ENCODE measurements at regions not wholly inside any gene's neighbourhood (a gene's known extent, or its start where the extent isn't known, plus 50 kb on each side); places are given as distances from the start of the nearest gene placed in this dataset.

DNA sequence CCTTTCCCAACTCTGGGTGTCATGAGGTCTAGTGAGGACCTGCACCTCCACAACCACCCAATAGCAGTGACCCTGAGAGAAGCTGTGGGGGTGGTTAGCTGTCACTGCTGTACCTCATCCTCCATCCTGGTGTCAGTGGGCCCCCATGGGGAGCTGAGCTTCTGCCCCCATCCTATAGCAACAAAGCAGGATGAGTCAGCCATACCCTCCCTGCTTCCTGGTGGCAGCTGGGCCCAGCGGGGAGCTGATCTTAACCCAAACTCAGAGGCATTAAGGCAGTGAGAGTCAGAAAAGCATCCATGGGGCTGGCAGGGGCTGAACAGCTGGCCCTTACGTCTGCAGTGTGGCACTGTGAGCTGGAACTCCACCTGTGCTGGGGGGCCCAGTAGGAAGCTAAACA is 247.8 kb upstream of the HDAC4 start:
- ATAC-seq (no peak), DNase-seq (ENCODE audit: low spot score) (no peak)

DNA sequence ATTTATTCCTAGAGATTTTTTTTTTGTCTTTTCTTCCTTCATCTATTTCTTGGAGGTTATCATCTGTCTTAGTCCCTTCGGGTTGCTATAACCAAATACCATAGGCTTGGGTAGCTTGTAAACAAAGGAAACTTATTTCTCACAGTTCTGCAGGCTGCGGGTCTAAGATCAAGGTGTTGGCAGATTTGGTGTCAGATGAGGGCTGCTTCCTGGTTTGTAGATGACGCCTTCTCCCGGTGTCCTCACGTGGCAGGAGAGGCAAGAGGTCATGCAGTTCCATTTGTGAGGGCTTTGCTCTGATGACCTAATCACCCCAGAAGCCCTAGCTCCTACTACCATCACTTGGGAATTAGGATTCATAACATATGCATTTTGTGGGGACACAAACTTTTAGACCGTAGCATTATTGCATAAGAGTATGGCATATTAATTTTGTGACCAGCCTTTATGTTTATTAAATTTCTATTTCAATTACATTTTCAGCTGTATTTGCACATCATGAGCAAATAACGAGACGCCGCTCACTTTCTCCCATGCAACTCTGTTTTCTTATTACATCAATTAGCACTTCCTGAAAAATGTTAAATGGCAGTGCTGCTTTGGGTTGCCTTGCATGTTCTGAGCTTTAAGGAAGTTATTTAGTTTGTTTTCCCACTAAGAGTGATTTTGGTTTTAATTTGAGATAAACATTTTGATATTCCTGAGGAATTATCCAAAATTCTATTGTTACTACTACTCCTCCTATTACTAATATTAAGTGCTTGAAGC is 246.4 kb upstream of the HDAC4 start:
- Mint-ChIP-seq H3K27me3 (ENCODE audit: insufficient read depth, low read depth, poor library complexity) (no peaks in the 10 kb centered on the region), H3K4me1 (no peaks in the 10 kb centered on the region), H3K27ac (no peak overlapping the region), H3K9me3 (peaks cover 16% of the 10 kb centered on the region), H3K4me3 (no peak overlapping the region), H3K36me3 (ENCODE audit: low read depth) (peaks cover 2% of the 10 kb centered on the region; the same call in 2 of the 3 replicates)
- Histone ChIP-seq H3K4me1 (ENCODE audit: insufficient read depth) (no peaks in the 10 kb centered on the region), H3K36me3 (ENCODE audit: insufficient read depth) (no peaks in the 10 kb centered on the region), H3K27ac (ENCODE audit: low read depth) (no peak overlapping the region), H3K4me2 (no peak overlapping the region), H3F3A (replicated peaks; ENCODE audit: low read depth) (no peaks in the 10 kb centered on the region), H2AFZ (no peak overlapping the region), H3K27me3 (ENCODE audit: insufficient read depth) (no peaks in the 10 kb centered on the region), H4K20me1 (replicated peaks; ENCODE audit: insufficient read depth) (no peaks in the 10 kb centered on the region), H3K4me3 (no peak overlapping the region), H3K9me2 (ENCODE audit: insufficient read depth) (no peaks in the 10 kb centered on the region), H3K79me2 (replicated peaks; ENCODE audit: insufficient read depth) (no peaks in the 10 kb centered on the region)
- no peak for ATAC-seq
- DNase-seq (ENCODE audit: low spot score): no peak
- TF ChIP-seq, protein P1, sequence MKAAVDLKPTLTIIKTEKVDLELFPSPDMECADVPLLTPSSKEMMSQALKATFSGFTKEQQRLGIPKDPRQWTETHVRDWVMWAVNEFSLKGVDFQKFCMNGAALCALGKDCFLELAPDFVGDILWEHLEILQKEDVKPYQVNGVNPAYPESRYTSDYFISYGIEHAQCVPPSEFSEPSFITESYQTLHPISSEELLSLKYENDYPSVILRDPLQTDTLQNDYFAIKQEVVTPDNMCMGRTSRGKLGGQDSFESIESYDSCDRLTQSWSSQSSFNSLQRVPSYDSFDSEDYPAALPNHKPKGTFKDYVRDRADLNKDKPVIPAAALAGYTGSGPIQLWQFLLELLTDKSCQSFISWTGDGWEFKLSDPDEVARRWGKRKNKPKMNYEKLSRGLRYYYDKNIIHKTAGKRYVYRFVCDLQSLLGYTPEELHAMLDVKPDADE (IDR thresholded peaks at IDR 0.05): no peak
- TF ChIP-seq EZH2 (IDR thresholded peaks at IDR 0.05; ENCODE audit: low read depth, unreplicated experiment) (no peak), JUNB (IDR thresholded peaks at IDR 0.05; ENCODE audit: unreplicated experiment) (no peak), STAT1 (IDR thresholded peaks at IDR 0.05; ENCODE audit: unreplicated experiment) (no peak)
- TF ChIP-seq, protein P2, sequence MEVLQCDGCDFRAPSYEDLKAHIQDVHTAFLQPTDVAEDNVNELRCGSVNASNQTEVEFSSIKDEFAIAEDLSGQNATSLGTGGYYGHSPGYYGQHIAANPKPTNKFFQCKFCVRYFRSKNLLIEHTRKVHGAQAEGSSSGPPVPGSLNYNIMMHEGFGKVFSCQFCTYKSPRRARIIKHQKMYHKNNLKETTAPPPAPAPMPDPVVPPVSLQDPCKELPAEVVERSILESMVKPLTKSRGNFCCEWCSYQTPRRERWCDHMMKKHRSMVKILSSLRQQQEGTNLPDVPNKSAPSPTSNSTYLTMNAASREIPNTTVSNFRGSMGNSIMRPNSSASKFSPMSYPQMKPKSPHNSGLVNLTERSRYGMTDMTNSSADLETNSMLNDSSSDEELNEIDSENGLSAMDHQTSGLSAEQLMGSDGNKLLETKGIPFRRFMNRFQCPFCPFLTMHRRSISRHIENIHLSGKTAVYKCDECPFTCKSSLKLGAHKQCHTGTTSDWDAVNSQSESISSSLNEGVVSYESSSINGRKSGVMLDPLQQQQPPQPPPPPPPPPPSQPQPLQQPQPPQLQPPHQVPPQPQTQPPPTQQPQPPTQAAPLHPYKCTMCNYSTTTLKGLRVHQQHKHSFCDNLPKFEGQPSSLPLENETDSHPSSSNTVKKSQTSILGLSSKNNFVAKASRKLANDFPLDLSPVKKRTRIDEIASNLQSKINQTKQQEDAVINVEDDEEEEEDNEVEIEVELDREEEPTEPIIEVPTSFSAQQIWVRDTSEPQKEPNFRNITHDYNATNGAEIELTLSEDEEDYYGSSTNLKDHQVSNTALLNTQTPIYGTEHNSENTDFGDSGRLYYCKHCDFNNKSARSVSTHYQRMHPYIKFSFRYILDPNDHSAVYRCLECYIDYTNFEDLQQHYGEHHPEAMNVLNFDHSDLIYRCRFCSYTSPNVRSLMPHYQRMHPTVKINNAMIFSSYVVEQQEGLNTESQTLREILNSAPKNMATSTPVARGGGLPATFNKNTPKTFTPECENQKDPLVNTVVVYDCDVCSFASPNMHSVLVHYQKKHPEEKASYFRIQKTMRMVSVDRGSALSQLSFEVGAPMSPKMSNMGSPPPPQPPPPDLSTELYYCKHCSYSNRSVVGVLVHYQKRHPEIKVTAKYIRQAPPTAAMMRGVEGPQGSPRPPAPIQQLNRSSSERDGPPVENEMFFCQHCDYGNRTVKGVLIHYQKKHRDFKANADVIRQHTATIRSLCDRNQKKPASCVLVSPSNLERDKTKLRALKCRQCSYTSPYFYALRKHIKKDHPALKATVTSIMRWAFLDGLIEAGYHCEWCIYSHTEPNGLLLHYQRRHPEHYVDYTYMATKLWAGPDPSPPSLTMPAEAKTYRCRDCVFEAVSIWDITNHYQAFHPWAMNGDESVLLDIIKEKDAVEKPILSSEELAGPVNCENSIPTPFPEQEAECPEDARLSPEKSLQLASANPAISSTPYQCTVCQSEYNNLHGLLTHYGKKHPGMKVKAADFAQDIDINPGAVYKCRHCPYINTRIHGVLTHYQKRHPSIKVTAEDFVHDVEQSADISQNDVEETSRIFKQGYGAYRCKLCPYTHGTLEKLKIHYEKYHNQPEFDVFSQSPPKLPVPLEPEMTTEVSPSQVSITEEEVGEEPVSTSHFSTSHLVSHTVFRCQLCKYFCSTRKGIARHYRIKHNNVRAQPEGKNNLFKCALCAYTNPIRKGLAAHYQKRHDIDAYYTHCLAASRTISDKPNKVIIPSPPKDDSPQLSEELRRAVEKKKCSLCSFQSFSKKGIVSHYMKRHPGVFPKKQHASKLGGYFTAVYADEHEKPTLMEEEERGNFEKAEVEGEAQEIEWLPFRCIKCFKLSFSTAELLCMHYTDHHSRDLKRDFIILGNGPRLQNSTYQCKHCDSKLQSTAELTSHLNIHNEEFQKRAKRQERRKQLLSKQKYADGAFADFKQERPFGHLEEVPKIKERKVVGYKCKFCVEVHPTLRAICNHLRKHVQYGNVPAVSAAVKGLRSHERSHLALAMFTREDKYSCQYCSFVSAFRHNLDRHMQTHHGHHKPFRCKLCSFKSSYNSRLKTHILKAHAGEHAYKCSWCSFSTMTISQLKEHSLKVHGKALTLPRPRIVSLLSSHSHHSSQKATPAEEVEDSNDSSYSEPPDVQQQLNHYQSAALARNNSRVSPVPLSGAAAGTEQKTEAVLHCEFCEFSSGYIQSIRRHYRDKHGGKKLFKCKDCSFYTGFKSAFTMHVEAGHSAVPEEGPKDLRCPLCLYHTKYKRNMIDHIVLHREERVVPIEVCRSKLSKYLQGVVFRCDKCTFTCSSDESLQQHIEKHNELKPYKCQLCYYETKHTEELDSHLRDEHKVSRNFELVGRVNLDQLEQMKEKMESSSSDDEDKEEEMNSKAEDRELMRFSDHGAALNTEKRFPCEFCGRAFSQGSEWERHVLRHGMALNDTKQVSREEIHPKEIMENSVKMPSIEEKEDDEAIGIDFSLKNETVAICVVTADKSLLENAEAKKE (CRISPR knock-in tag; IDR thresholded peaks at IDR 0.05): no peak
- TF ChIP-seq, protein P3, sequence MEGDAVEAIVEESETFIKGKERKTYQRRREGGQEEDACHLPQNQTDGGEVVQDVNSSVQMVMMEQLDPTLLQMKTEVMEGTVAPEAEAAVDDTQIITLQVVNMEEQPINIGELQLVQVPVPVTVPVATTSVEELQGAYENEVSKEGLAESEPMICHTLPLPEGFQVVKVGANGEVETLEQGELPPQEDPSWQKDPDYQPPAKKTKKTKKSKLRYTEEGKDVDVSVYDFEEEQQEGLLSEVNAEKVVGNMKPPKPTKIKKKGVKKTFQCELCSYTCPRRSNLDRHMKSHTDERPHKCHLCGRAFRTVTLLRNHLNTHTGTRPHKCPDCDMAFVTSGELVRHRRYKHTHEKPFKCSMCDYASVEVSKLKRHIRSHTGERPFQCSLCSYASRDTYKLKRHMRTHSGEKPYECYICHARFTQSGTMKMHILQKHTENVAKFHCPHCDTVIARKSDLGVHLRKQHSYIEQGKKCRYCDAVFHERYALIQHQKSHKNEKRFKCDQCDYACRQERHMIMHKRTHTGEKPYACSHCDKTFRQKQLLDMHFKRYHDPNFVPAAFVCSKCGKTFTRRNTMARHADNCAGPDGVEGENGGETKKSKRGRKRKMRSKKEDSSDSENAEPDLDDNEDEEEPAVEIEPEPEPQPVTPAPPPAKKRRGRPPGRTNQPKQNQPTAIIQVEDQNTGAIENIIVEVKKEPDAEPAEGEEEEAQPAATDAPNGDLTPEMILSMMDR (conservative IDR thresholded peaks at IDR 0.05; ENCODE audit: low read depth in 2 of 2): no peak
- TF ChIP-seq, protein P4, sequence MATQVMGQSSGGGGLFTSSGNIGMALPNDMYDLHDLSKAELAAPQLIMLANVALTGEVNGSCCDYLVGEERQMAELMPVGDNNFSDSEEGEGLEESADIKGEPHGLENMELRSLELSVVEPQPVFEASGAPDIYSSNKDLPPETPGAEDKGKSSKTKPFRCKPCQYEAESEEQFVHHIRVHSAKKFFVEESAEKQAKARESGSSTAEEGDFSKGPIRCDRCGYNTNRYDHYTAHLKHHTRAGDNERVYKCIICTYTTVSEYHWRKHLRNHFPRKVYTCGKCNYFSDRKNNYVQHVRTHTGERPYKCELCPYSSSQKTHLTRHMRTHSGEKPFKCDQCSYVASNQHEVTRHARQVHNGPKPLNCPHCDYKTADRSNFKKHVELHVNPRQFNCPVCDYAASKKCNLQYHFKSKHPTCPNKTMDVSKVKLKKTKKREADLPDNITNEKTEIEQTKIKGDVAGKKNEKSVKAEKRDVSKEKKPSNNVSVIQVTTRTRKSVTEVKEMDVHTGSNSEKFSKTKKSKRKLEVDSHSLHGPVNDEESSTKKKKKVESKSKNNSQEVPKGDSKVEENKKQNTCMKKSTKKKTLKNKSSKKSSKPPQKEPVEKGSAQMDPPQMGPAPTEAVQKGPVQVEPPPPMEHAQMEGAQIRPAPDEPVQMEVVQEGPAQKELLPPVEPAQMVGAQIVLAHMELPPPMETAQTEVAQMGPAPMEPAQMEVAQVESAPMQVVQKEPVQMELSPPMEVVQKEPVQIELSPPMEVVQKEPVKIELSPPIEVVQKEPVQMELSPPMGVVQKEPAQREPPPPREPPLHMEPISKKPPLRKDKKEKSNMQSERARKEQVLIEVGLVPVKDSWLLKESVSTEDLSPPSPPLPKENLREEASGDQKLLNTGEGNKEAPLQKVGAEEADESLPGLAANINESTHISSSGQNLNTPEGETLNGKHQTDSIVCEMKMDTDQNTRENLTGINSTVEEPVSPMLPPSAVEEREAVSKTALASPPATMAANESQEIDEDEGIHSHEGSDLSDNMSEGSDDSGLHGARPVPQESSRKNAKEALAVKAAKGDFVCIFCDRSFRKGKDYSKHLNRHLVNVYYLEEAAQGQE (IDR thresholded peaks at IDR 0.05; ENCODE audit: unreplicated experiment): no peak

More for the DNA sequence above, 247.8 kb upstream of the HDAC4 start:
- H3K27me3 ChIP-seq (ENCODE audit: insufficient read depth): no peaks in the 10 kb centered on the region
- no peaks in the 10 kb centered on the region for H3K9me2 ChIP-seq (ENCODE audit: insufficient read depth)
- no peak overlapping the region for H3K4me3 ChIP-seq
- peaks cover 16% of the 10 kb centered on the region for H3K9me3 Mint-ChIP-seq
- no peaks in the 10 kb centered on the region for H4K20me1 ChIP-seq (replicated peaks; ENCODE audit: insufficient read depth)
- H3F3A ChIP-seq (replicated peaks; ENCODE audit: low read depth): no peaks in the 10 kb centered on the region
- H3K4me1 Mint-ChIP-seq: no peaks in the 10 kb centered on the region
- peaks cover 2% of the 10 kb centered on the region; the same call in 2 of the 3 replicates for H3K36me3 Mint-ChIP-seq (ENCODE audit: low read depth)
- no peaks in the 10 kb centered on the region for H3K4me1 ChIP-seq (ENCODE audit: insufficient read depth)
- no peak overlapping the region for H2AFZ ChIP-seq
- H3K4me2 ChIP-seq: no peak overlapping the region
- no peaks in the 10 kb centered on the region for H3K79me2 ChIP-seq (replicated peaks; ENCODE audit: insufficient read depth)
- H3K4me3 Mint-ChIP-seq: no peak overlapping the region
- H3K27ac Mint-ChIP-seq: no peak overlapping the region
- no peaks in the 10 kb centered on the region for H3K27me3 Mint-ChIP-seq (ENCODE audit: insufficient read depth, low read depth, poor library complexity)
- H3K27ac ChIP-seq (ENCODE audit: low read depth): no peak overlapping the region
- no peak for TF ChIP-seq EZH2 (IDR thresholded peaks at IDR 0.05; ENCODE audit: low read depth, unreplicated experiment)
- no peaks in the 10 kb centered on the region for H3K36me3 ChIP-seq (ENCODE audit: insufficient read depth)
